OCI-LY1 (cell line): ENCODE measurements at regions not wholly inside any gene's neighbourhood (a gene's known extent, or its start where the extent isn't known, plus 50 kb on each side); places are given as distances from the start of the nearest gene placed in this dataset.

Experiments
- H2AFZ ChIP-seq: fragments of 200-600 bp; sonication (generic), shearing (Covaris generic); 2 replicates; pipeline ENCODE4 v1.6.0; 2014; ENCODE audit warnings: antibody characterized with exemption, mild to moderate bottlenecking, low read length
- H3F3A ChIP-seq: fragments of 200-600 bp; sonication (generic), shearing (Covaris generic); 2 replicates; pipeline ENCODE4 v1.6.0; 2014; ENCODE audit warnings: mild to moderate bottlenecking, antibody characterized with exemption, low read length, moderate library complexity; ENCODE audit not compliant: insufficient read depth
- H3K27ac ChIP-seq: fragments of 200-600 bp; sonication (generic); 2 replicates; pipeline ENCODE4 v1.5.1; 2014; ENCODE audit warnings: low read length, mixed run types, mild to moderate bottlenecking, low read depth; ENCODE audit not compliant: poor library complexity, severe bottlenecking
- H3K27me3 ChIP-seq: fragments of 200-600 bp; sonication (generic); 2 replicates; pipeline ENCODE4 v1.6.0; 2014; ENCODE audit warnings: antibody characterized with exemption, mild to moderate bottlenecking, low read length, moderate library complexity; ENCODE audit not compliant: insufficient read depth
- H3K36me3 ChIP-seq: fragments of 200-600 bp; sonication (generic); 2 replicates; pipeline ENCODE4 v1.6.1; 2014; ENCODE audit warnings: mild to moderate bottlenecking, antibody characterized with exemption, low read length, moderate library complexity, mixed read lengths; ENCODE audit not compliant: insufficient read depth
- H3K4me1 ChIP-seq: fragments of 200-600 bp; sonication (generic); 2 replicates; pipeline ENCODE4 v1.5.1; 2014; ENCODE audit warnings: mild to moderate bottlenecking, low read length, moderate library complexity; ENCODE audit not compliant: insufficient read depth, severe bottlenecking
- H3K4me2 ChIP-seq: fragments of 200-600 bp; sonication (generic), shearing (Covaris generic); 2 replicates; pipeline ENCODE4 v1.6.1; 2014; ENCODE audit warnings: low read length
- H3K4me3 ChIP-seq: fragments of 200-600 bp; sonication (generic); 2 replicates; pipeline ENCODE4 v1.5.1; 2014; ENCODE audit warnings: low read length, low read depth, mild to moderate bottlenecking, mixed read lengths; ENCODE audit not compliant: poor library complexity, severe bottlenecking
- H3K79me2 ChIP-seq: fragments of 200-600 bp; shearing (Covaris generic); 2 replicates; pipeline ENCODE4 v1.6.1; 2016; ENCODE audit warnings: mixed run types, low read length, mixed read lengths; ENCODE audit not compliant: insufficient read depth
- H3K9ac ChIP-seq: fragments of 200-600 bp; sonication (generic), shearing (Covaris generic); 2 replicates; pipeline ENCODE4 v1.6.1; 2014; ENCODE audit warnings: mild to moderate bottlenecking, low read length, mixed read lengths
- H3K9me2 ChIP-seq: fragments of 200-600 bp; sonication (generic), shearing (Covaris generic); 2 replicates; pipeline ENCODE4 v1.6.1; 2014; ENCODE audit warnings: low read depth, mild to moderate bottlenecking, low read length, mixed read lengths
- H3K9me3 ChIP-seq: fragments of 200-600 bp; shearing (Covaris generic); 2 replicates; pipeline ENCODE4 v1.6.1; 2014; ENCODE audit warnings: low read length, mixed read lengths
- H4K20me1 ChIP-seq: fragments of 200-600 bp; sonication (generic), shearing (Covaris generic); 2 replicates; pipeline ENCODE4 v1.6.0; 2016; ENCODE audit warnings: mild to moderate bottlenecking, low read length; ENCODE audit not compliant: insufficient read depth
- EZH2 ChIP-seq: fragments of 200-600 bp; sonication (generic), shearing (Covaris generic); IDR thresholded peaks from 2 replicates; pipeline ENCODE4 v1.8.0; 2017; ENCODE audit warnings: borderline replicate concordance, mixed run types, mild to moderate bottlenecking, antibody characterized with exemption, low read length, moderate library complexity, mixed read lengths
- TF ChIP-seq, protein P1 (sequence below): fragments of 200-600 bp; sonication (generic), shearing (Covaris generic); IDR thresholded peaks from 2 replicates; pipeline ENCODE4 v1.5.1; 2017; ENCODE audit warnings: mild to moderate bottlenecking, antibody characterized with exemption, low read length, moderate library complexity, mixed read lengths

DNA sequence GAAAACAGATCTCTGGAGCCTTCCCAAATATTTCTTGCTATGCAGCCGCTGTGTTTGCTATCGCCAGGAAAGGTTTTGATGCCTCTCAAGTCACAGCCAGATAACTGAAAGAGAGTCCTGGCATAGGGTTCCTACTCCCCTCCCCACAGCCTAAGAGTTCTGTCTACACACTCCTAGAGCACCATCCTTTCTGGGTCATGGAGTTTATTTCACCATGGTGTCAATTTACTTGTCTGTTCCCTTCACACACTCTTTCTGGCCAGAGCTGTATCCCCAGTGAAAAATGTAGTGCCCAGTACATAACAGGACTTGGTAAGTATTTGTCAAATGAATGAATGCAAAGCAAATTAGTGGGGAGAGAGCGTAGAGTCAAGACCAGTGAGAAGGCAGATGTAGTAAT lies 185.3 kb downstream of the HAUS1 start:
- Histone ChIP-seq H3K9me2 (no peaks in the 10 kb centered on the region), H3K4me2 (no peak overlapping the region), H3K27ac (no peak overlapping the region), H3K27me3 (no peaks in the 10 kb centered on the region), H3F3A (no peaks in the 10 kb centered on the region), H3K9ac (no peak overlapping the region), H3K4me1 (no peaks in the 10 kb centered on the region), H2AFZ (no peak overlapping the region), H3K79me2 (no peaks in the 10 kb centered on the region), H3K9me3 (no peaks in the 10 kb centered on the region), H3K36me3 (no peaks in the 10 kb centered on the region), H4K20me1 (no peaks in the 10 kb centered on the region), H3K4me3 (no peak overlapping the region)
- TF ChIP-seq, protein P1, sequence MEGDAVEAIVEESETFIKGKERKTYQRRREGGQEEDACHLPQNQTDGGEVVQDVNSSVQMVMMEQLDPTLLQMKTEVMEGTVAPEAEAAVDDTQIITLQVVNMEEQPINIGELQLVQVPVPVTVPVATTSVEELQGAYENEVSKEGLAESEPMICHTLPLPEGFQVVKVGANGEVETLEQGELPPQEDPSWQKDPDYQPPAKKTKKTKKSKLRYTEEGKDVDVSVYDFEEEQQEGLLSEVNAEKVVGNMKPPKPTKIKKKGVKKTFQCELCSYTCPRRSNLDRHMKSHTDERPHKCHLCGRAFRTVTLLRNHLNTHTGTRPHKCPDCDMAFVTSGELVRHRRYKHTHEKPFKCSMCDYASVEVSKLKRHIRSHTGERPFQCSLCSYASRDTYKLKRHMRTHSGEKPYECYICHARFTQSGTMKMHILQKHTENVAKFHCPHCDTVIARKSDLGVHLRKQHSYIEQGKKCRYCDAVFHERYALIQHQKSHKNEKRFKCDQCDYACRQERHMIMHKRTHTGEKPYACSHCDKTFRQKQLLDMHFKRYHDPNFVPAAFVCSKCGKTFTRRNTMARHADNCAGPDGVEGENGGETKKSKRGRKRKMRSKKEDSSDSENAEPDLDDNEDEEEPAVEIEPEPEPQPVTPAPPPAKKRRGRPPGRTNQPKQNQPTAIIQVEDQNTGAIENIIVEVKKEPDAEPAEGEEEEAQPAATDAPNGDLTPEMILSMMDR, result no peak
- TF ChIP-seq EZH2, result no peak

DNA sequence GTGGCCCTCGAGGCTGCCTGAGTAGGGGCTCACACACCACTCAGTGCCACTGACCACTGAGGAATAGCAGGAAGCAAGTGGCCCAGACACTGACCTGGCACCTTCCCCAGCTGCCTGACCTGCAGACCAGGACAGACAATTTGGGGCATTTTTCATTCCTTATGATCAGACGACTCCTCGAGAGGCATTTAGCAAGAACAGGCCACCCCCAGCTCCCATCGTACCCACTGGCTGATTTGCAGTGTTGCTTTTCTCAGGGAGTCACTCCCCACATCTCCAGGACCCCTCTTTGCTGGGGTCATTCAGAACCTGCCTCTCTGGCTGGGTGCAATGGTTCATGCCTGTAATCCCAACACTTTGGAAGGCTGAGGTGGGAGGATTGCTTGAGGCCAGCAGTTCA lies 185.7 kb downstream of the HAUS1 start:
- Histone ChIP-seq H3K4me2 (no peak overlapping the region), H3F3A (no peaks in the 10 kb centered on the region), H4K20me1 (no peaks in the 10 kb centered on the region), H3K27me3 (no peaks in the 10 kb centered on the region), H3K9ac (no peak overlapping the region), H3K9me2 (no peaks in the 10 kb centered on the region), H2AFZ (no peak overlapping the region), H3K36me3 (no peaks in the 10 kb centered on the region), H3K4me3 (no peak overlapping the region), H3K4me1 (no peaks in the 10 kb centered on the region), H3K9me3 (no peaks in the 10 kb centered on the region), H3K27ac (no peak overlapping the region), H3K79me2 (no peaks in the 10 kb centered on the region)
- TF ChIP-seq, protein P1, result no peak

DNA sequence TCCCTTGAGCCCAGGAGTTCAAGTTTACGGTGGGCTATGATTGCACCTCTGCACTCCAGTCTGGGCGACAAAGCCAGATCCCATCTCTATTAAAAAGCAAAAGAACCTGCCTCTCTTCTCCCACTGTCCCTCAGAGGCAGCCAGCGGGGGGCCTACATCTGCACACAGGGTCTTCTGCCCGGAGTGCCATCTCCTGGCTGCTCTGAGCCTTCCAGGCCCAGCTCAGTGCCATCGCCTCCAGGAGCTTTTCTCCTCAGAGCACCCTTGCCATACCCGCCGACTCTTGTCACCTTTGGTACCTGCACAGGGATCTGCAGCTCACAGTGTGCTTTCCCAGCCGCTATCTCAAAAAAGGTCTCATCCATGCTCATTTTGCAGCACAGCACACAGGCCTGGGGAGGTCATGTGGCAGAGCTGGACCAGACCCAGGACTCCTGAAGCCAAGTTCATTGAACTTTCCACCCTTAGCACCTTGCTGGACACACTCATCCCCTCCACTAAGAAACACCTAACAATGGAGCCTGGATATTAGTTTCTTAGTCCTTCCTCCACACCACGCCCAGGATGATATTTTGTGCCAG lies 186.3 kb downstream of the HAUS1 start:
- Histone ChIP-seq H4K20me1 (no peaks in the 10 kb centered on the region), H3F3A (no peaks in the 10 kb centered on the region), H3K4me2 (no peak overlapping the region), H3K27me3 (no peaks in the 10 kb centered on the region), H3K79me2 (no peaks in the 10 kb centered on the region), H3K4me3 (no peak overlapping the region), H3K9me2 (no peaks in the 10 kb centered on the region), H2AFZ (no peak overlapping the region), H3K4me1 (no peaks in the 10 kb centered on the region), H3K9me3 (no peaks in the 10 kb centered on the region), H3K27ac (no peak overlapping the region), H3K9ac (no peak overlapping the region), H3K36me3 (no peaks in the 10 kb centered on the region)
- TF ChIP-seq, protein P1, result no peak
- TF ChIP-seq EZH2, result no peak
